ENCODE measurements at regions not wholly inside any gene's neighbourhood (a gene's known extent, or its start where the extent isn't known, plus 50 kb on each side); places are given as distances from the start of the nearest gene placed in this dataset.

- ATAC-seq (no peak), FAIRE-seq (no peak), DNase-seq (ENCODE audit: extremely low read depth in 1 of 4, low spot score in 3 of 4) (no peak)
- Histone ChIP-seq H3K9me1 (ENCODE audit: control insufficient read depth, insufficient read depth, low read length) (no peaks in the 10 kb centered on the region), H3K36me3 (ENCODE audit: control insufficient read depth, insufficient read depth, low read length) (no peaks in the 10 kb centered on the region), H3K4me2 (ENCODE audit: insufficient read depth, low read length) (no peak overlapping the region), H2AFZ (ENCODE audit: low read depth, low read length) (no peak overlapping the region), H3K4me3 (no peak overlapping the region), H3K27me3 (ENCODE audit: control insufficient read depth in 2 of 2, insufficient read depth in 2 of 2, low read length in 2 of 2) (no peaks in the 10 kb centered on the region), H3K79me2 (ENCODE audit: control insufficient read depth, insufficient read depth, low read length) (no peaks in the 10 kb centered on the region), H3K9ac (ENCODE audit: insufficient read depth in 1 of 2, low read depth in 2 of 2, low read length in 2 of 2) (no peak overlapping the region), H3K9me3 (replicated peaks; ENCODE audit: control insufficient read depth, insufficient read depth, low read depth, low read length) (no peaks in the 10 kb centered on the region), H3K4me1 (replicated peaks in 1 of 2; ENCODE audit: control insufficient read depth in 2 of 2, insufficient read depth in 2 of 2, low read length in 2 of 2) (no peaks in the 10 kb centered on the region), H4K20me1 (replicated peaks; ENCODE audit: control insufficient read depth, insufficient read depth, low read length) (no peaks in the 10 kb centered on the region), H3K27ac (ENCODE audit: extremely low read depth, low read depth, low read length) (no peak overlapping the region)
- 4% methylated on average over 7 of the region's 7 CpGs for WGBS (ENCODE audit: insufficient coverage, low coverage, missing lambda C conversion rate)
- in situ Hi-C loops (cut with MboI), result no loop called here
- ChIA-PET CTCF (ENCODE audit: low intra/inter-chr PET ratio) (no interaction called here), POLR2A (interaction anchor here (1.0 kb wide), 1 partner anchor 26 kb away, joined by 3 read pairs; no protein-coding TSS in a partner anchor)
- no TSS peak for BruUV-seq (replicated peaks)
- intact Hi-C loops (cut with micrococcal nuclease), result no loop called here
- no peak for TF ChIP-seq ZNF316 (IDR thresholded peaks at IDR 0.05)
- TF ChIP-seq DNMT1 (IDR thresholded peaks at IDR 0.05), result no peak
- TF ChIP-seq TEAD1 (CRISPR knock-in tag; IDR thresholded peaks at IDR 0.05), result no peak
- TF ChIP-seq MEF2A (IDR thresholded peaks at IDR 0.05; ENCODE audit: control insufficient read depth, low read depth, low read length), result no peak
- TF ChIP-seq ARID1B (IDR thresholded peaks at IDR 0.05), result no peak
- TF ChIP-seq ZZZ3 (IDR thresholded peaks at IDR 0.05), result no peak
- no peak for TF ChIP-seq CEBPG (CRISPR knock-in tag; IDR thresholded peaks at IDR 0.05)
- TF ChIP-seq CEBPG (tag; conservative IDR thresholded peaks at IDR 0.05 in 1 of 2, IDR thresholded peaks at IDR 0.05 in 1 of 2), result no peak
- no peak for TF ChIP-seq E2F6 (IDR thresholded peaks at IDR 0.05; ENCODE audit: borderline replicate concordance in 1 of 2, extremely low read depth in 1 of 2, insufficient read depth in 1 of 2, insufficient read length in 1 of 2, low read depth in 1 of 2, low read length in 1 of 2, poor library complexity in 1 of 2, severe bottlenecking in 1 of 2)
- TF ChIP-seq ESRRB (CRISPR knock-in tag; IDR thresholded peaks at IDR 0.05; ENCODE audit: borderline replicate concordance), result no peak
- no peak for TF ChIP-seq GATA2 (CRISPR knock-in tag; IDR thresholded peaks at IDR 0.05)
- no peak for TF ChIP-seq ELK3 (CRISPR knock-in tag; IDR thresholded peaks at IDR 0.05)
- TF ChIP-seq CREBBP (IDR thresholded peaks at IDR 0.05; ENCODE audit: low read depth, low read length), result no peak
- no peak for TF ChIP-seq BRF2 (IDR thresholded peaks at IDR 0.05; ENCODE audit: borderline replicate concordance, insufficient read depth, insufficient read length)
Measured at GRCh38 chr2:39930175-39930917, 151.3 kb upstream of the THUMPD2 start.
